H9 (cell line): ENCODE measurements at regions not wholly inside any gene's neighbourhood (a gene's known extent, or its start where the extent isn't known, plus 50 kb on each side); places are given as distances from the start of the nearest gene placed in this dataset.

ENCODE experiments used
- DNase-seq: peaks from one replicate; pipeline ENCODE4 v3.0.0-alpha.2; 2017
- H2AFZ ChIP-seq: one replicate; pipeline ENCODE4 v1.6.1; 2013; ENCODE audit warnings: mild to moderate bottlenecking, low read length, control low read depth, moderate library complexity
- H2AK5ac ChIP-seq: 2 replicates; pipeline ENCODE4 v1.6.1; 2013; ENCODE audit warnings: low read length, control low read depth, mixed read lengths; ENCODE audit not compliant: insufficient read length
- H2BK120ac ChIP-seq: one replicate; pipeline ENCODE4 v1.6.1; 2013; ENCODE audit warnings: low read depth, mild to moderate bottlenecking, low read length, control low read depth, inconsistent platforms; ENCODE audit not compliant: poor library complexity, severe bottlenecking
- H2BK12ac ChIP-seq: 2 replicates; pipeline ENCODE4 v1.6.1; 2013; ENCODE audit warnings: low read length, control low read depth, mixed read lengths, low read depth; ENCODE audit not compliant: insufficient read length
- H2BK15ac ChIP-seq: 2 replicates; pipeline ENCODE4 v1.6.1; 2013; ENCODE audit warnings: low read depth, low read length, control low read depth
- H2BK20ac ChIP-seq: one replicate; pipeline ENCODE4 v1.6.1; 2013; ENCODE audit warnings: low read depth, mild to moderate bottlenecking, low read length, control low read depth, inconsistent platforms; ENCODE audit not compliant: poor library complexity, severe bottlenecking
- H2BK5ac ChIP-seq: 2 replicates; pipeline ENCODE4 v1.6.1; 2013; ENCODE audit warnings: low read length, control low read depth, mixed read lengths; ENCODE audit not compliant: insufficient read length
- H3K14ac ChIP-seq: 2 replicates; pipeline ENCODE4 v1.6.1; 2013; ENCODE audit warnings: low read length, control low read depth; ENCODE audit not compliant: insufficient read depth
- H3K18ac ChIP-seq: 2 replicates; pipeline ENCODE4 v1.6.1; 2013; ENCODE audit warnings: low read depth, mild to moderate bottlenecking, mixed read lengths, low read length, control low read depth; ENCODE audit not compliant: insufficient read length
- H3K23ac ChIP-seq: 2 replicates; pipeline ENCODE4 v1.6.1; 2013; ENCODE audit warnings: low read length, control low read depth, mixed read lengths, low read depth; ENCODE audit not compliant: insufficient read length
- H3K23me2 ChIP-seq: 2 replicates; pipeline ENCODE4 v1.6.1; 2013; ENCODE audit warnings: low read depth, mild to moderate bottlenecking, mixed read lengths, low read length, control low read depth; ENCODE audit not compliant: insufficient read length, poor library complexity, severe bottlenecking
- H3K27ac ChIP-seq: 2 replicates; pipeline ENCODE4 v1.5.1; 2013; ENCODE audit warnings: low read length, control low read depth, mixed read lengths, low read depth; ENCODE audit not compliant: insufficient read length
- H3K27me3 ChIP-seq: 2 replicates; pipeline ENCODE4 v1.6.1; 2013; ENCODE audit warnings: low read length, control low read depth, inconsistent platforms; ENCODE audit not compliant: insufficient read depth
- H3K4ac ChIP-seq: 2 replicates; pipeline ENCODE4 v1.6.1; 2013; ENCODE audit warnings: low read depth, mild to moderate bottlenecking, control low read depth, inconsistent platforms, low read length, moderate library complexity
- H3K4me1 ChIP-seq: 2 replicates; pipeline ENCODE4 v1.6.1; 2013; ENCODE audit warnings: low read length, control low read depth, inconsistent platforms; ENCODE audit not compliant: insufficient read depth
- H3K4me2 ChIP-seq: 2 replicates; pipeline ENCODE4 v1.6.1; 2013; ENCODE audit warnings: low read length, control low read depth, mixed read lengths; ENCODE audit not compliant: insufficient read length, insufficient read depth
- H3K56ac ChIP-seq: 2 replicates; pipeline ENCODE4 v1.6.1; 2013; ENCODE audit warnings: low read depth, mild to moderate bottlenecking, mixed read lengths, low read length, control low read depth; ENCODE audit not compliant: insufficient read length
- H3K79me1 ChIP-seq: 2 replicates; pipeline ENCODE4 v1.6.1; 2013; ENCODE audit warnings: low read depth, mild to moderate bottlenecking, moderate library complexity, low read length, control low read depth, inconsistent platforms; ENCODE audit not compliant: insufficient read depth, poor library complexity, severe bottlenecking
- H3K79me2 ChIP-seq: 2 replicates; pipeline ENCODE4 v1.6.1; 2013; ENCODE audit warnings: low read length, control low read depth, inconsistent platforms; ENCODE audit not compliant: insufficient read depth
- H3K9ac ChIP-seq: 2 replicates; pipeline ENCODE4 v1.6.1; 2013; ENCODE audit warnings: low read length, control low read depth, mixed read lengths; ENCODE audit not compliant: insufficient read length; ENCODE audit errors: extremely low read depth
- H3K9me3 ChIP-seq: one replicate; pipeline ENCODE4 v1.6.1; 2013; ENCODE audit warnings: low read depth, low read length, inconsistent platforms; ENCODE audit not compliant: control insufficient read depth
- H3T11ph ChIP-seq: one replicate; pipeline ENCODE4 v1.6.1; 2013; ENCODE audit warnings: mild to moderate bottlenecking, low read length, control low read depth, inconsistent platforms
- H4K20me1 ChIP-seq: one replicate; pipeline ENCODE4 v1.6.1; 2013; ENCODE audit not compliant: control insufficient read depth, insufficient read length, insufficient read depth
- H4K5ac ChIP-seq: 2 replicates; pipeline ENCODE4 v1.6.1; 2013; ENCODE audit warnings: low read depth, mild to moderate bottlenecking, mixed read lengths, low read length, control low read depth; ENCODE audit not compliant: insufficient read length
- H4K8ac ChIP-seq: replicated peaks from 2 replicates; pipeline ENCODE4 v1.6.1; 2013; ENCODE audit warnings: low read length, control low read depth, mixed read lengths, low read depth; ENCODE audit not compliant: insufficient read length
- H4K91ac ChIP-seq: 2 replicates; pipeline ENCODE4 v1.6.1; 2013; ENCODE audit warnings: low read depth, mild to moderate bottlenecking, moderate library complexity, mixed read lengths, low read length, control low read depth; ENCODE audit not compliant: insufficient read length
- H3K27ac Mint-ChIP-seq, 3 experiments: 2 replicates in 2 of 3; 3 replicates in 1 of 3; pipeline ENCODE4 v1.8.0; 2020 to 2021; ENCODE audit warnings: mixed read lengths in 3 of 3, mild to moderate bottlenecking in 1 of 3, moderate library complexity in 1 of 3
- H3K27me3 Mint-ChIP-seq: 2 replicates; pipeline ENCODE4 v1.8.0; 2021; ENCODE audit warnings: low read depth, mild to moderate bottlenecking, moderate library complexity, mixed read lengths
- H3K36me3 Mint-ChIP-seq, 3 experiments: 2 replicates in 2 of 3; 3 replicates in 1 of 3; pipeline ENCODE4 v1.8.0; 2020 to 2021; ENCODE audit warnings: low read depth in 3 of 3, mixed read lengths in 3 of 3; ENCODE audit not compliant: insufficient read depth in 1 of 3
- H3K4me1 Mint-ChIP-seq, 2 experiments: 2 replicates each; pipeline ENCODE4 v1.8.0; 2020; ENCODE audit warnings: mixed read lengths in 2 of 2
- H3K4me3 Mint-ChIP-seq, 2 experiments: 2 replicates in 1 of 2; 3 replicates in 1 of 2; pipeline ENCODE4 v1.8.0; 2020 to 2021; ENCODE audit warnings: mild to moderate bottlenecking in 2 of 2, mixed read lengths in 2 of 2, moderate library complexity in 1 of 2
- H3K9me3 Mint-ChIP-seq, 2 experiments: 2 replicates in 1 of 2; 3 replicates in 1 of 2; pipeline ENCODE4 v1.8.0; 2020; ENCODE audit warnings: mild to moderate bottlenecking in 2 of 2, mixed read lengths in 2 of 2, moderate library complexity in 1 of 2
- CTCF ChIP-seq: fragments of 200-600 bp; sonication (generic); conservative IDR thresholded peaks from 3 replicates; pipeline ENCODE4 v1.8.0; 2021; ENCODE audit warnings: antibody characterized with exemption, mild to moderate bottlenecking
- WGBS: extraction: QIAGEN DNeasy Blood & Tissue Kit; methylation state at CpG from one replicate; pipeline ENCODE4 v1.1.7; 2013; ENCODE audit warnings: missing lambda C conversion rate, low lambda C conversion rate, mixed read lengths; ENCODE audit not compliant: insufficient read length; ENCODE audit errors: extremely low coverage; 5-methylcytosine and 5-hydroxymethylcytosine counted together

- Histone ChIP-seq H3K56ac (no peak overlapping the region), H3K4ac (no peak overlapping the region), H3K23ac (no peak overlapping the region), H3K9me3 (no peaks in the 10 kb centered on the region), H3K18ac (no peak overlapping the region), H3K23me2 (no peaks in the 10 kb centered on the region), H2BK12ac (no peak overlapping the region), H2BK120ac (no peak overlapping the region), H2BK5ac (no peak overlapping the region), H2AK5ac (no peak overlapping the region), H3K4me2 (no peak overlapping the region), H4K5ac (no peak overlapping the region), H3K27ac (no peak overlapping the region), H3K79me1 (no peaks in the 10 kb centered on the region), H4K8ac (no peak overlapping the region), H3T11ph (no peak overlapping the region), H2AFZ (no peak overlapping the region), H3K4me1 (no peaks in the 10 kb centered on the region; the same call in 1 of the 2 replicates), H3K9ac (no peak overlapping the region), H3K14ac (no peak overlapping the region), H2BK15ac (no peak overlapping the region), H3K27me3 (no peaks in the 10 kb centered on the region), H4K91ac (no peak overlapping the region), H2BK20ac (no peak overlapping the region), H4K20me1 (no peaks in the 10 kb centered on the region), H3K79me2 (no peaks in the 10 kb centered on the region)
- no peak overlapping the region for H3K27ac Mint-ChIP-seq
- no peaks in the 10 kb centered on the region for H3K36me3 Mint-ChIP-seq
- no peak for TF ChIP-seq CTCF
- H3K4me3 Mint-ChIP-seq: no peak overlapping the region
- H3K27me3 Mint-ChIP-seq: no peaks in the 10 kb centered on the region
- H3K4me1 Mint-ChIP-seq: peaks cover 19 to 33% of the 10 kb centered on the region in 2 experiments
- peak; percentile 44 for DNase-seq
- no CpG with 5 or more reads among the region's 6 CpGs for WGBS
- no peaks in the 10 kb centered on the region for H3K9me3 Mint-ChIP-seq
Measured at GRCh38 chr5:61603211-61603908, 271.3 kb downstream of the ZSWIM6 start.
